Chondrocyte (in vitro differentiated cells): ENCODE measurements at regions not wholly inside any gene's neighbourhood (a gene's known extent, or its start where the extent isn't known, plus 50 kb on each side); places are given as distances from the start of the nearest gene placed in this dataset.
A peak's percentile ranks its signal among the peaks of the same experiment; 100 is the strongest.

Source experiments
- DNase-seq: peaks from one replicate; pipeline ENCODE4 v3.0.0; 2021; ENCODE audit warnings: mixed read lengths, low spot score
- H3K27ac Mint-ChIP-seq: one replicate; pipeline ENCODE4 v1.8.0; 2021; ENCODE audit warnings: mild to moderate bottlenecking, moderate library complexity, mixed read lengths; ENCODE audit not compliant: unreplicated experiment
- H3K27me3 Mint-ChIP-seq: 2 replicates; pipeline ENCODE4 v1.8.0; 2021; ENCODE audit warnings: low read depth, mixed read lengths
- H3K36me3 Mint-ChIP-seq: 2 replicates; pipeline ENCODE4 v1.8.0; 2021; ENCODE audit warnings: low read depth, mixed read lengths
- H3K4me1 Mint-ChIP-seq: 2 replicates; pipeline ENCODE4 v1.8.0; 2021; ENCODE audit warnings: low read depth, mild to moderate bottlenecking, mixed read lengths
- H3K4me3 Mint-ChIP-seq: one replicate; pipeline ENCODE4 v1.8.0; 2021; ENCODE audit warnings: mild to moderate bottlenecking, moderate library complexity, mixed read lengths; ENCODE audit not compliant: unreplicated experiment
- H3K9me3 Mint-ChIP-seq: 2 replicates; pipeline ENCODE4 v1.8.0; 2021; ENCODE audit warnings: low read depth, mixed read lengths
- TF ChIP-seq, protein P1 (sequence below): fragments of 200-600 bp; sonication (generic); IDR thresholded peaks from 2 replicates; pipeline ENCODE4 v1.5.0; 2021; ENCODE audit warnings: antibody characterized with exemption, mild to moderate bottlenecking, moderate library complexity

DNA sequence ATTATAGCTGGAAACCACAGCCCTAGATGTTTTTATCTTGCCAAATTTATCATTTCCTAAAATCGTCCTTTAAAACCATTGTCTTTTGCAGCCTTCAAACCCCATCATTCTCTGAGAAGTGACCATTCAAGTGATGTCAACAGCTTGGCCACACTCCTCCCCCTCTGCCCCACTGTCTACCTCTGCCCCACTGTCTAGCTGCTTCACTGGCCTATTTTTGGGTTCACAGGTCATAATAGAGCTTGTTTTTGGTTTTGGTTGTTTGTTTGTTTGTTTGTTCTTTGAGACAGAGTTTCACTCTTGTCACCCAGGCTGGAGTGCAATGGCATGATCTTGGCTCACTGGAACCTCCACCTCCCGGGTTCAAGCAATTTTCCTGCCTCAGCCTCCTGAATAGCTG is 93.2 kb upstream of the IL12A start:
- H3K36me3 Mint-ChIP-seq = peaks cover 14% of the 10 kb centered on the region
- H3K9me3 Mint-ChIP-seq = no peaks in the 10 kb centered on the region
- H3K27me3 Mint-ChIP-seq = no peaks in the 10 kb centered on the region
- no peak overlapping the region for H3K4me3 Mint-ChIP-seq
- H3K4me1 Mint-ChIP-seq = peaks cover 43% of the 10 kb centered on the region
- TF ChIP-seq, protein P1, sequence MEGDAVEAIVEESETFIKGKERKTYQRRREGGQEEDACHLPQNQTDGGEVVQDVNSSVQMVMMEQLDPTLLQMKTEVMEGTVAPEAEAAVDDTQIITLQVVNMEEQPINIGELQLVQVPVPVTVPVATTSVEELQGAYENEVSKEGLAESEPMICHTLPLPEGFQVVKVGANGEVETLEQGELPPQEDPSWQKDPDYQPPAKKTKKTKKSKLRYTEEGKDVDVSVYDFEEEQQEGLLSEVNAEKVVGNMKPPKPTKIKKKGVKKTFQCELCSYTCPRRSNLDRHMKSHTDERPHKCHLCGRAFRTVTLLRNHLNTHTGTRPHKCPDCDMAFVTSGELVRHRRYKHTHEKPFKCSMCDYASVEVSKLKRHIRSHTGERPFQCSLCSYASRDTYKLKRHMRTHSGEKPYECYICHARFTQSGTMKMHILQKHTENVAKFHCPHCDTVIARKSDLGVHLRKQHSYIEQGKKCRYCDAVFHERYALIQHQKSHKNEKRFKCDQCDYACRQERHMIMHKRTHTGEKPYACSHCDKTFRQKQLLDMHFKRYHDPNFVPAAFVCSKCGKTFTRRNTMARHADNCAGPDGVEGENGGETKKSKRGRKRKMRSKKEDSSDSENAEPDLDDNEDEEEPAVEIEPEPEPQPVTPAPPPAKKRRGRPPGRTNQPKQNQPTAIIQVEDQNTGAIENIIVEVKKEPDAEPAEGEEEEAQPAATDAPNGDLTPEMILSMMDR = no peak
- no peak overlapping the region for H3K27ac Mint-ChIP-seq
- no peak for DNase-seq

DNA sequence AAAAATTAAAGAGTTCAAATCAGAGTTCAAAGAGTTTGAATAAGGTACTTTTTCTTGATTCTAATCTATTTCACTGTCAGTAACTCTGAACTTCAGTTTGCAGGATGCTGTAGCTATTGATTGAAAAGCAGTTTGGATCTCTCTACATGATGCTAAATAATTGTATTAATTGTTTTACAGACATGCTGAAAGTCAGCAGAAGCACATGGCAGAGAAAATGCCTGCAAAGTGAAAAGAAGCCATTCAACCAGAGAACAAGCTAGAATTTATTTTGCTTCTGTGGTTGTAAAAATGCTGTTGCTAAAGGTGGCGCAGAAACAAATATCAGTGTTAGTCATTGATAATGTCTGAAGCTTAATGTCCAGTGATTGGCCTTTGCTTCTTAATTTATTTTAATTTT is 92.1 kb upstream of the IL12A start:
- Mint-ChIP-seq H3K4me3 (no peak overlapping the region), H3K27ac (no peak overlapping the region), H3K36me3 (peaks cover 15% of the 10 kb centered on the region), H3K9me3 (no peaks in the 10 kb centered on the region), H3K27me3 (no peaks in the 10 kb centered on the region), H3K4me1 (peaks cover 32% of the 10 kb centered on the region)
- DNase-seq = no peak
- TF ChIP-seq, protein P1 = no peak

DNA sequence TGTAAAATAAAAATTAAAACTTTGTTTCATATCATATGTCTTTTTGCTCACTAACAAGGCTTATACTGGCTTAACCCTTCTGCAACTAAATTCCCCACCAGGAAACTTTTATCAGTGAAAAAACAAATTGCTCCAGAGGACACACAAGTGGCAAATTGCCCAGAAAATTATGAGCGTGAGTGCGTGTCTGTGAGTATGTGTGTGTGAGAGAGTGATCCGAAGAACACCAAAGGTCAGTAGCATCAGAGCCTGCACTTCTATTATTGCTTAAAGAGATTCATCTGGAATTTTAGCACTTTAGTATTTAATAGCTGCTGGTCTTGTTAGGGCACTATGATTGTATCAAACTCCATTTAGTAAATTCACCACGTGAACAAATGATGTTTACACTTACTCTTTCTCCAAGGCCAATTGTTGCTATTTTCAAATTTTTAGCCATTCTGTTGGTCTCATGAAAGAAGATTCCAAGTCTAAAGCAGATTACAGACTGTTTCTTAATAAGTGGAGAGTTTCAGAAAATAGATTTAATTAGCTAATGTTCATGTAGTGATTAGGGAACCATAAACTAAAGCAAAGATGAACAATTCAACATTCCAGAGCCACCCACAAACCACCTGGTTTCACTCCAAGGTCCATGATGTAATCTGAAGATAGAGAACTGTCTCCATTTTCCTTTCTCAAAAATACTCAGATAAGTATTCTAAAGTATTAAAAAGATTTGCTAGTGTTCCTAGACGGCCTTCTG is 91.1 kb upstream of the IL12A start:
- no peaks in the 10 kb centered on the region for H3K27me3 Mint-ChIP-seq
- H3K4me3 Mint-ChIP-seq = no peak overlapping the region
- H3K9me3 Mint-ChIP-seq = no peaks in the 10 kb centered on the region
- DNase-seq = no peak
- peaks cover 22% of the 10 kb centered on the region for H3K4me1 Mint-ChIP-seq
- TF ChIP-seq, protein P1 = no peak
- H3K27ac Mint-ChIP-seq = peak overlapping the region; percentile 74
- peaks cover 15% of the 10 kb centered on the region for H3K36me3 Mint-ChIP-seq

DNA sequence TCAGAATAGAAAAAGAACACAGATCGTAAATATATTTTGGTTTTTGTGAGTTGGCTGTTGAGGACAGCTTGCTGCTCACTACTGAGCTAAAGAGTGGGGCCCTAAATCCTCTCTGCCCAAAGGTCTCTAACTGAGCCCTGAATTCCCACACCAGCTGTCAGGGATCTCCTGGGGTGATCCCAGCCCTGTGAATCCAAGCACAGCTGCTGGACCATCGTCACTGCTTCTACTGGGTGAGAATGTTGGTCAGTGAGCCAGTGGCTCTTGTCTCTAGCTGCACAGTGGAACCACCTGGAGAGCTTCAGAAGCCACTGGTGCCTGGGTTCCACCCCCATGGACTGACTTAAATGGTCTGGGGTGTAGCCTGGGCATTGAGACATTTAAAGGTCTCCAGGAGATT is 90.5 kb upstream of the IL12A start:
- no peak for DNase-seq
- Mint-ChIP-seq H3K27me3 (no peaks in the 10 kb centered on the region), H3K36me3 (peaks cover 14% of the 10 kb centered on the region), H3K4me3 (no peak overlapping the region), H3K9me3 (no peaks in the 10 kb centered on the region), H3K27ac (no peak overlapping the region), H3K4me1 (peaks cover 16% of the 10 kb centered on the region)
- TF ChIP-seq, protein P1 = no peak

DNA sequence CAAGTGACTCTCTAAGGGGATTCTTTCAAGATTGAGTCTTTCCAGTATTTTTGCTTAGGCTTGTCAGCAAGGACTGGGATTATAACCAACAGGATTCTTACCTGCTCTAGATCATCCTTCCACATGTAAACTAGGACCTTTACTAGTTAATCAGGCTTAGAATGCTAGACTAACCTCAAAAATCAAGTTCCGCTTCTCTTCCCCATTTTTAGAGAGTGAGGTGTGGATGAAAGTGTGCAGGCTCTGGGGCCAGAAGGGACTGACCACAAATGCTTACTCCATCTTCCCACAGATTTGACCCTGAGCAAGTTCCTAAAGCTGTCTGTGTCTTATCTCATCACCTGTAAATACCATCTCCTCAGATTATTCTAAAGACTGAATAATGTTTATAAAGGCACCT is 89.5 kb upstream of the IL12A start:
- Mint-ChIP-seq H3K27me3 (no peaks in the 10 kb centered on the region), H3K27ac (peak overlapping the region; percentile 20), H3K36me3 (peaks cover 13% of the 10 kb centered on the region), H3K9me3 (no peaks in the 10 kb centered on the region), H3K4me3 (no peak overlapping the region), H3K4me1 (peaks cover 14% of the 10 kb centered on the region)
- TF ChIP-seq, protein P1 = no peak
- DNase-seq = no peak
